T-helper 1 cell treated with Interleukin-12 subunit alpha and Interleukin-12 subunit beta and Interleukin-4 antibody, amounts not matched to agents 30 ng/mL and 1 ng/mL, for 36 hours (primary cell): ENCODE measurements at regions not wholly inside any gene's neighbourhood (a gene's known extent, or its start where the extent isn't known, plus 50 kb on each side); places are given as distances from the start of the nearest gene placed in this dataset.

ENCODE experiments used
- intact Hi-C: fragments of 100-400 bp; cut with micrococcal nuclease; formaldehyde crosslinking; loops from one replicate; pipeline ENCODE4 v1.15.1; 2024

GRCh38 chr4:32203340-32203739, 1483.2 kb downstream of the PCDH7 start:
- intact Hi-C loops: no loop called here

DNA sequence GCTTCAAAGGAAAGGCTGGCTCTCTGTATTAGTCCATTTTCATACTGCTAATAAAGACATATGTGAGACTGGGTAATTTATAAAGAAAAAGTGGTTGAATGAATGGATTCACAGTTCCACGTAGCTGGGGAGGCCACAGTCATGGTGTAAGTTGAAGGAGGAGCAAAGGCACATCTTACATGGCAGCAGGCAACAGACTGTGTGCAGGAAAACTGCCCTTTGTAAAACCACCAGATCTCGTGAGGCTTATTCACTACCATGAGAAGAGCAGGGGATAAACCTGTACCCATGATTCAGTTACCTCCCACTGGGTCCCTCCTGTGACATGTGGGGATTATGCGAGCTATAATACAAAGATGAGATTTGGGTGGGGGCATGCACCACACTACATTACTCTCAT, 1486.6 kb downstream of the PCDH7 start:
- intact Hi-C loops: no loop called here

DNA sequence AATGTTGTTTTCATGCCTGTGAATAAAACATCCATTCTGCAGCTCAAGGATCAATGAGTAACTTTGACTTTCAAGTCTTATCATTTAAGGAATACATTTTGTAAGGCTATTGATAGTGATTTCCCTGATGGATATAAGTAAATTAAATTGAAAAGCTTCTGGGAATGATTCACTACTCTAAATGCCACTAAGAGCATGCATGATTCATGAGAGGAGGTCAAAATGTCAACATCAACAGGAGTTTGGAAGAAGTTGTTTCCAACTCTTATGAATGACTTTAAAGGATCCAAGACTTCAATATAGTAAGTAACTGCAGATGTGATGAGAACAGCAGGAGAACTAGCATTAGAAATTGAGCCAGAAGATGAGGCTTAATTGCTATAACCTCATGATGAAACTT, 1487.3 kb downstream of the PCDH7 start:
- intact Hi-C loops: no loop called here

GRCh38 chr4:32215277-32215676, 1495.1 kb downstream of the PCDH7 start:
- intact Hi-C loops: no loop called here

DNA sequence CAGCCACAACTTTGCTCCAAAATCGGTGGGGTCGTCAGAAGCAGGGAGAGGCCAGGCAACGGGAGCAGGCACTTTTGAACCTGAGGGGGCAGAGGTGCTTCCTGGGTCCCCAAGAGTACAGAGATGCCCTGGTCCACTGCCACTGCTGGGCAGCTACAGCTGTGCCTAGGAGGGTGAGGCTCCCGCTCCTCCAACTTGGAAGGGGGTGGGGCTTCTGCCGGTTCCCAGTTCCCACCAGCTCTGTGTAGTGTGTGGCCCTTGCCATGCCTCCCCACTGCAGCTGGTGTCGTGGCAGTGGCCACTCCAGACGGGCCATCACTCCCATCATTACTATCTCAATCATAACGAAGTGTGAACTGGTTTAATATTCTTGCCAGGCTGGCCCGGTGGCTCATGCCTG, 1496.3 kb downstream of the PCDH7 start:
- intact Hi-C loops: no loop called here

- intact Hi-C loops: no loop called here
Observed at GRCh38 chr4:32219306-32220075, 1499.3 kb downstream of the PCDH7 start.

DNA sequence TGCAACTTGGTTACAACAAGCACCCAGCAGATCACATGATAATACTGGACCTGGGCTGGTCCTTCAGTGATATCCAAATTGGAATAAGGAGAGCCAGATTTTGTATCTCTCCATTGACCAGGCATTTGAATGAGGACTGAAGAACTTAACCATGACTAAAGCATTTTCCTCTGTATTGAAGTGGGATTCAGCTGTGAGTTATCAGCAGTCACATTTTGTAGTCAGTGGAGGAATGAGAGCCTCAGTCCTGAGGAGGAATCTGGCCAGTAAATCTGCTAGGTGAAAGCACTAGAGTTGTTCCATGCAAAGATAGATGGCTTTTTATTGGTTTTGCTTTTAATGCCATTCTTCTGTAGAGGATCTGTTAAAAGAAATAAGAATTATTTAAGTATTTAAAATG, 1506.0 kb downstream of the PCDH7 start:
- intact Hi-C loops: no loop called here

GRCh38 chr4:32226733-32227132, 1506.6 kb downstream of the PCDH7 start:
- intact Hi-C loops: no loop called here

GRCh38 chr4:32243926-32244325, 1523.8 kb downstream of the PCDH7 start:
- intact Hi-C loops: no loop called here

DNA sequence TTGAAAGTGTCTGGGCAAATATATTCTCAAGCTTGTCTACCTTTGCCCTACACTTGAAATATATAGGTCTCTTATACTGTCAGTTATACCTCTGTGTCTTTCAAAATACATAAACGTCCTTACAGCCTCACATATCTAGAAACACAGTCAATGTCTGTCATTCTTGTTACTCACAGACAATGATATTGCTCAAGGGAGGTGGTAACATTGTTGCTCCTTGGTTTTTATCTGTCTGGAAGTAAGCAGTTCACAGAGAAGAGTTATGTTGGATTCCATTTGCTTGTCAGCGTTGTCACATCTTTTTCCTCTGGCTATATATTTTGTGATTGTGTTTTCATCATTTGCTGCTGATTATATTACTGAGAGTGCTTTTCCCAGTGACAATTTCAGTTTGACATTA, 1528.9 kb downstream of the PCDH7 start:
- intact Hi-C loops: no loop called here

- intact Hi-C loops: no loop called here
Observed at GRCh38 chr4:32251126-32251525, 1531.0 kb downstream of the PCDH7 start.

- intact Hi-C loops: no loop called here
Observed at GRCh38 chr4:32251926-32252325, 1531.8 kb downstream of the PCDH7 start.

- intact Hi-C loops: no loop called here
Observed at GRCh38 chr4:32254216-32254615, 1534.0 kb downstream of the PCDH7 start.

GRCh38 chr4:32258986-32259385, 1538.8 kb downstream of the PCDH7 start:
- intact Hi-C loops: no loop called here

DNA sequence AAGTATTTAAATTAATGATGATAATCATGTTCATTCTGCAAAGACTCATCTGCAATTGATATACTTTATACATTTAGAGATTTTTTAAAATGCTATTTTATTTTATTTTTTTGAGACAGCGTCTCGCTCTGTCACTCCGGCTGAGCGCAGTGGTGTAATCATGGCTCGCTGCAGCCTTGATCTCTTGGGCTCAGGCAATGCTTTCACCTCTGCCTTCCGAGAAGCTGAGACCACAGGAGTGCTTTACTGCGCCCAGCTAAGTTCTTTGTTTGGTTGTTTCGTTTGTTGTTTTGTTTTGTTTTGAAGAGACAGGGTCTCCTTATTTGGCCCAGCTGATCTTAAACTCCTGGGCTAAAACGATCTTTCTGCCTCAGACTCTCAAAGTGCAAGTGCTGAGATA, 1541.0 kb downstream of the PCDH7 start:
- intact Hi-C loops: no loop called here

GRCh38 chr4:32268863-32269262, 1548.7 kb downstream of the PCDH7 start:
- intact Hi-C loops: no loop called here

DNA sequence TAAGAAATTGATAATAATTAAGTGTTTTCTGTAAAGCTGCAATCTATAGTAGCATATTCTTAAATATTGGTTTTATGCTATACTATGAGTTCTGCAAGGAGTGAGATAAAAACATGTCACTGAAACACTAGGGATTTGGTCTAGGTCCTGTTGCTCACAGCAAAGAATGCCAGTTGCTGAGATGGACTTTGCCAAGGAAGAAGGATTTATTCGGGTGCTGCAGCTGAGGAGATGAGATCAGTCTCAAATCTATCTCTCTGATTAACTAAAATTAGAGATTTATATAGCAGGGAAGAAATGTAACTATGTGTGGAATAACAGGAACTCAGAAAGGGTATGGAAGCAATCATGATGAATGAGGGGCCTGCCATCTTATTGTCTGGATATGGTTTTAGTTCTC, 1569.9 kb downstream of the PCDH7 start:
- intact Hi-C loops: no loop called here

DNA sequence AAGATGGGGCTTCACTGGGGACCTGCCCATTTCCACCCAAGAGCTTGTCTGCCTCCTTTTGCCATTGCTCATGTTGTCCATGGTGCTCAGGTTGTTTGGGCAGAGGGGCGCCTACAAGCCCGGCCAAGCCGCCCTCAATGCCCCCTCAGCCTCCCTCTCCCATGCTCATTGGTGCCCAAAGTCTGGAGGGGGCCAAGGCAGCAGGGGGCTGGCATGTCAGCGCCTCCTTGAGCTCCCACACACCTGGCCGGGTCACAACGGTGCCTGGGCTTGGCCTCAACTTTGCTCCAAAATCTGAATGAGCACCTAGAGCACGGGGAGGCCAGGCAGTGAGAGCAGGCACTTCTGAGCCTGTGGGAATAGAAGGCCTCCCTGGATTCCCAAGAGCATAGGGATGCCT, 1598.8 kb downstream of the PCDH7 start:
- intact Hi-C loops: no loop called here

DNA sequence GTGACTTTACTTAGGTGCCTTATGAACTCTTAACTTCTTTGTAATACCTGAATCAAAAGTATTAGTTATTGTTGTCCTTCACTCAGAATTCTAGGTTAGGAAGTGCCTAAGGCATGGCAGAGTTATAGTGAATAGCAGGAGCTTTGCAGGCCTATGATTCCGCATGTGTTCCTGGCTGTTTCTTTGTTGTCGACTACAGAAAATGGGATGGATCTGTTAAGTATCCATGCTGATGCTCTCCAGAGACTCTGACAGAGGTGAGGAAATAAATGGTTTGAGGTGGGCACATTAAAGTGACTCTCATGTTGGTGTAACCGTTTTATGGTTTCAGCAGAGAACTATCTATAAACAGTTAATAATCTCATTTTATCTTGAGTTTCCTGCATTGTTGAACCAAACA, 1601.3 kb downstream of the PCDH7 start:
- intact Hi-C loops: no loop called here

DNA sequence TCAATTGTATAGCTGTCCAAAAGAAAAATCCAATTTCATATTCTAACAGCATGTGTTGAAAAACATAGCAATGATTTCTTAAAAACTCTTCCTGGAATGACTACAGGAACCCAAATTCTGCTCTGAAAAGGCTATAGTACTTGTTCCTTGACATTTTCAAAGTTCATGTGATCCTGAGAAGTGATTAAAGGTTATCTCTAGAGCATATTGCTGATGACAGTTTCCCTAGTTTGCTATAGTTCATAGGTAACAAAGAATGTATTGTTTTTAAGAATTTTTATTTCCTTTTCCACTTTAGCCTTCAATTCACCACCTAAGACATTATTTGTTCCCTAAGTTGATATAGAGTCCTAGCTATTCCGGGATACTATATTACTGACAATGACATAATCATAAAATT, 1614.6 kb downstream of the PCDH7 start:
- intact Hi-C loops: no loop called here

GRCh38 chr4:32337403-32337802, 1617.2 kb downstream of the PCDH7 start:
- intact Hi-C loops: no loop called here

GRCh38 chr4:32340591-32340990, 1620.4 kb downstream of the PCDH7 start:
- intact Hi-C loops: no loop called here

- intact Hi-C loops: no loop called here
Observed at GRCh38 chr4:32341342-32341741, 1621.2 kb downstream of the PCDH7 start.

- intact Hi-C loops: no loop called here
Observed at GRCh38 chr4:32342054-32342453, 1621.9 kb downstream of the PCDH7 start.
